ENCODE measurements at regions not wholly inside any gene's neighbourhood (a gene's known extent, or its start where the extent isn't known, plus 50 kb on each side); places are given as distances from the start of the nearest gene placed in this dataset.

GRCh38 chr15:94857466-94857865 lies 626.1 kb downstream of the MCTP2 start:
- TF ChIP-seq ZFP30 (CRISPR knock-in tag; IDR thresholded peaks at IDR 0.05): no peak
- no peak for TF ChIP-seq CSDC2 (CRISPR knock-in tag; IDR thresholded peaks at IDR 0.05)
- TF ChIP-seq ZFP3 (CRISPR knock-in tag; IDR thresholded peaks at IDR 0.05): no peak
- TF ChIP-seq ZC3H10 (CRISPR knock-in tag; IDR thresholded peaks at IDR 0.05): no peak
- TF ChIP-seq PATZ1 (CRISPR knock-in tag; IDR thresholded peaks at IDR 0.05; ENCODE audit: borderline replicate concordance): no peak
- no peak for TF ChIP-seq TOX (CRISPR knock-in tag; IDR thresholded peaks at IDR 0.05; ENCODE audit: borderline replicate concordance)
- no peak for TF ChIP-seq ESRRG (CRISPR knock-in tag; IDR thresholded peaks at IDR 0.05)
- TF ChIP-seq PPARA (CRISPR knock-in tag; IDR thresholded peaks at IDR 0.05; ENCODE audit: borderline replicate concordance): no peak
- no peak for TF ChIP-seq ZNF8 (CRISPR knock-in tag; IDR thresholded peaks at IDR 0.05)
- TF ChIP-seq BACH2 (CRISPR knock-in tag; IDR thresholded peaks at IDR 0.05; ENCODE audit: borderline replicate concordance): no peak
- TF ChIP-seq CSRNP3 (CRISPR knock-in tag; IDR thresholded peaks at IDR 0.05): no peak

Data from SK-N-SH treated with all-trans-retinoic acid at 6 μM for 48 hours (cell line).